Neural progenitor cell (in vitro differentiated cells): ENCODE measurements at regions not wholly inside any gene's neighbourhood (a gene's known extent, or its start where the extent isn't known, plus 50 kb on each side); places are given as distances from the start of the nearest gene placed in this dataset.

Source experiments
- EZH2 ChIP-seq: fragments of 200-600 bp; sonication (generic); IDR thresholded peaks from 2 replicates; pipeline ENCODE4 v1.6.1; 2017; ENCODE audit warnings: antibody characterized with exemption, mild to moderate bottlenecking, moderate library complexity
- TF ChIP-seq, protein P1 (sequence below): fragments of 200-600 bp; sonication (generic); IDR thresholded peaks from 2 replicates; pipeline ENCODE4 v1.5.1; 2017; ENCODE audit warnings: antibody characterized with exemption, mild to moderate bottlenecking

DNA sequence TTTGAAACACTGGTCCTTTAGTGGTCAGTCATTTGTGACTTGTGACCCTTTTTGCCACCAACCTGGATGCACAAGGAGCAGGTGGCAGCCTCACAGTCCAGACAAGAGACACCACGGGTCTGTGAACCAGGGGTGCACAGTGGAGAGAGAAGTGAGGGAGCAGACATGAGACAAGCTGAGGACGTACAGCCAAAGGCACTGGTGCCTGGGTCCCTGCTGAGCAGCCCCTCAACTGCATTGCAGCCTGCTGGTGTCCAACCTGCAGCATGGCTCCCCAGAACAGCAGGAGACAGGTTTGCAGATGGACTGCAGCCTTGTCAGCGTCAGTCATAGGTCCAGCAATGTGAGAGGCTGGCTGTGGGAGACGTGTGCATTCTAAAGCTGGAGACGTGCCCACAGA lies 124.2 kb upstream of the FSTL4 start:
- TF ChIP-seq, protein P1, sequence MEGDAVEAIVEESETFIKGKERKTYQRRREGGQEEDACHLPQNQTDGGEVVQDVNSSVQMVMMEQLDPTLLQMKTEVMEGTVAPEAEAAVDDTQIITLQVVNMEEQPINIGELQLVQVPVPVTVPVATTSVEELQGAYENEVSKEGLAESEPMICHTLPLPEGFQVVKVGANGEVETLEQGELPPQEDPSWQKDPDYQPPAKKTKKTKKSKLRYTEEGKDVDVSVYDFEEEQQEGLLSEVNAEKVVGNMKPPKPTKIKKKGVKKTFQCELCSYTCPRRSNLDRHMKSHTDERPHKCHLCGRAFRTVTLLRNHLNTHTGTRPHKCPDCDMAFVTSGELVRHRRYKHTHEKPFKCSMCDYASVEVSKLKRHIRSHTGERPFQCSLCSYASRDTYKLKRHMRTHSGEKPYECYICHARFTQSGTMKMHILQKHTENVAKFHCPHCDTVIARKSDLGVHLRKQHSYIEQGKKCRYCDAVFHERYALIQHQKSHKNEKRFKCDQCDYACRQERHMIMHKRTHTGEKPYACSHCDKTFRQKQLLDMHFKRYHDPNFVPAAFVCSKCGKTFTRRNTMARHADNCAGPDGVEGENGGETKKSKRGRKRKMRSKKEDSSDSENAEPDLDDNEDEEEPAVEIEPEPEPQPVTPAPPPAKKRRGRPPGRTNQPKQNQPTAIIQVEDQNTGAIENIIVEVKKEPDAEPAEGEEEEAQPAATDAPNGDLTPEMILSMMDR, result no peak
- no peak for TF ChIP-seq EZH2
